H1 (cell line): ENCODE measurements at regions not wholly inside any gene's neighbourhood (a gene's known extent, or its start where the extent isn't known, plus 50 kb on each side); places are given as distances from the start of the nearest gene placed in this dataset.
A peak's percentile ranks its signal among the peaks of the same experiment; 100 is the strongest.

Experiments used
- CTCF ChIA-PET: fragments of 300-600 bp; sonication (Branson Sonifier 250); formaldehyde crosslinking; loops from one replicate; lab custom pipeline; 2021; ENCODE audit not compliant: partially characterized antibody; lab: Charles Lee
- POLR2A ChIA-PET: fragments of 300-600 bp; sonication (Branson Sonifier 250); formaldehyde crosslinking; loops from one replicate; lab custom pipeline; 2021; ENCODE audit warnings: inconsistent platforms; ENCODE audit not compliant: partially characterized antibody; lab: Charles Lee
- DNase-seq, 2 experiments: peaks; one replicate each; pipeline versions ENCODE4 v3.0.0 to v3.0.0-alpha.2; 2010 to 2022; ENCODE audit warnings: low spot score in 2 of 2, low read depth in 1 of 2, mixed read lengths in 1 of 2
- FAIRE-seq: peaks from 2 replicates; lab custom pipeline; 2011; peaks lifted over from hg19 to GRCh38; lab: Jason Lieb, UNC
- H2AFZ ChIP-seq: 2 replicates; pipeline ENCODE4 v1.8.1; 2012; ENCODE audit warnings: low read length, inconsistent platforms
- H2AK5ac ChIP-seq: 2 replicates; pipeline ENCODE4 v1.6.1; 2013; ENCODE audit warnings: low read depth, low read length
- H2BK120ac ChIP-seq: replicated peaks from 2 replicates; pipeline ENCODE3; 2013; ENCODE audit warnings: low read depth, low read length, inconsistent platforms
- H2BK12ac ChIP-seq: 2 replicates; pipeline ENCODE4 v1.6.1; 2013; ENCODE audit warnings: low read depth, low read length
- H2BK15ac ChIP-seq: 2 replicates; pipeline ENCODE4 v1.6.1; 2013; ENCODE audit warnings: low read length
- H2BK20ac ChIP-seq: 2 replicates; pipeline ENCODE4 v1.6.1; 2013; ENCODE audit warnings: low read length
- H2BK5ac ChIP-seq: 2 replicates; pipeline ENCODE4 v1.6.1; 2013; ENCODE audit warnings: low read depth, low read length
- H3K14ac ChIP-seq: 2 replicates; pipeline ENCODE4 v1.6.1; 2013; ENCODE audit warnings: inconsistent platforms; ENCODE audit not compliant: insufficient read length
- H3K18ac ChIP-seq: 2 replicates; pipeline ENCODE4 v1.6.1; 2013; ENCODE audit warnings: low read length; ENCODE audit errors: extremely low read depth
- H3K23ac ChIP-seq: 2 replicates; pipeline ENCODE4 v1.6.1; 2013; ENCODE audit warnings: inconsistent platforms; ENCODE audit not compliant: insufficient read length
- H3K23me2 ChIP-seq: 2 replicates; pipeline ENCODE4 v1.6.1; 2013; ENCODE audit warnings: low read depth, low read length
- H3K27ac ChIP-seq: 2 replicates; pipeline ENCODE4 v1.6.1; 2011; ENCODE audit warnings: low read depth, low read length, inconsistent platforms
- H3K27me3 ChIP-seq, 4 experiments: replicated peaks in 1 of 4; 1 replicate in 1 of 4; 2 replicates in 3 of 4; pipeline versions ENCODE4 v1.6.1 to v1.8.1; 2011 to 2013; ENCODE audit warnings: low read length in 3 of 4, mild to moderate bottlenecking in 3 of 4, inconsistent platforms in 2 of 4, mixed read lengths in 2 of 4, moderate library complexity in 1 of 4; ENCODE audit not compliant: control insufficient read depth in 3 of 4, insufficient read depth in 3 of 4; ENCODE audit errors: extremely low read depth in 1 of 4
- H3K36me3 ChIP-seq, 4 experiments: 2 replicates each; pipeline versions ENCODE4 v1.6.1 to v1.8.1; 2011 to 2013; ENCODE audit warnings: mild to moderate bottlenecking in 4 of 4, low read length in 3 of 4, moderate library complexity in 2 of 4, control low read depth in 1 of 4, inconsistent platforms in 1 of 4; ENCODE audit not compliant: insufficient read depth in 4 of 4, control insufficient read depth in 2 of 4
- H3K4ac ChIP-seq: replicated peaks from 2 replicates; pipeline ENCODE3; 2013; ENCODE audit warnings: low read length, low read depth, mixed read lengths, inconsistent platforms; ENCODE audit not compliant: insufficient read length
- H3K4me1 ChIP-seq, 4 experiments: replicated peaks in 1 of 4; 1 replicate in 1 of 4; 2 replicates in 3 of 4; pipeline versions ENCODE4 v1.6.1 to v1.8.1; 2011 to 2013; ENCODE audit warnings: low read length in 3 of 4, inconsistent platforms in 2 of 4, mixed read lengths in 1 of 4; ENCODE audit not compliant: insufficient read depth in 4 of 4, control insufficient read depth in 3 of 4
- H3K4me2 ChIP-seq, 2 experiments: 2 replicates each; pipeline versions ENCODE4 v1.6.1 to v1.8.1; 2011 to 2013; ENCODE audit warnings: low read depth in 2 of 2, low read length in 2 of 2, control low read depth in 1 of 2, inconsistent platforms in 1 of 2, mild to moderate bottlenecking in 1 of 2; ENCODE audit not compliant: insufficient read depth in 1 of 2
- H3K4me3 ChIP-seq, 4 experiments: fragments of 200-600, 300-600 bp in 1 of 4; sonication (generic), shearing (Covaris generic), sonication (Bioruptor Twin) in 1 of 4; 2 replicates each; pipeline versions ENCODE4 v1.5.1 to v1.8.1; 2011 to 2016; ENCODE audit warnings: low read length in 4 of 4, low read depth in 3 of 4, control low read depth in 2 of 4, inconsistent platforms in 2 of 4, mild to moderate bottlenecking in 2 of 4, mixed read lengths in 1 of 4, moderate library complexity in 1 of 4; ENCODE audit not compliant: insufficient read depth in 2 of 4; ENCODE audit errors: extremely low read depth in 1 of 4
- H3K56ac ChIP-seq: replicated peaks from 2 replicates; pipeline ENCODE3; 2013; ENCODE audit warnings: low read depth, mild to moderate bottlenecking, mixed read lengths, low read length, inconsistent platforms; ENCODE audit not compliant: insufficient read length
- H3K79me1 ChIP-seq: 2 replicates; pipeline ENCODE4 v1.6.1; 2013; ENCODE audit warnings: low read depth, low read length, control low read depth
- H3K79me2 ChIP-seq, 2 experiments: 2 replicates each; pipeline versions ENCODE4 v1.6.1 to v1.8.1; 2012 to 2013; ENCODE audit warnings: low read length in 2 of 2, mild to moderate bottlenecking in 2 of 2, inconsistent platforms in 1 of 2; ENCODE audit not compliant: insufficient read depth in 2 of 2, control insufficient read depth in 1 of 2
- H3K9ac ChIP-seq, 4 experiments: replicated peaks in 1 of 4; 1 replicate in 1 of 4; 2 replicates in 3 of 4; pipeline versions ENCODE4 v1.6.1 to v1.8.1; 2011 to 2013; ENCODE audit warnings: low read depth in 3 of 4, low read length in 3 of 4, control low read depth in 2 of 4, mild to moderate bottlenecking in 2 of 4, moderate library complexity in 2 of 4, inconsistent platforms in 1 of 4; ENCODE audit errors: extremely low read depth in 1 of 4
- H3K9me3 ChIP-seq, 2 experiments: 2 replicates each; pipeline versions ENCODE4 v1.6.1 to v1.8.1; 2012 to 2013; ENCODE audit warnings: mild to moderate bottlenecking in 2 of 2, moderate library complexity in 2 of 2, control low read depth in 1 of 2, inconsistent platforms in 1 of 2, low read depth in 1 of 2, low read length in 1 of 2, mixed read lengths in 1 of 2; ENCODE audit not compliant: insufficient read depth in 2 of 2
- H4K20me1 ChIP-seq, 2 experiments: replicated peaks in 1 of 2; 2 replicates each; pipeline versions ENCODE3 to v1.8.1; 2011 to 2013; ENCODE audit warnings: inconsistent platforms in 2 of 2, low read length in 2 of 2, mild to moderate bottlenecking in 1 of 2; ENCODE audit not compliant: insufficient read depth in 2 of 2, control insufficient read depth in 1 of 2
- H4K5ac ChIP-seq: 2 replicates; pipeline ENCODE4 v1.6.1; 2013; ENCODE audit warnings: low read length, low read depth, mixed read lengths, inconsistent platforms; ENCODE audit not compliant: insufficient read length
- H4K8ac ChIP-seq: 2 replicates; pipeline ENCODE4 v1.8.0; 2013; ENCODE audit warnings: mild to moderate bottlenecking, moderate library complexity, low read length, inconsistent platforms; ENCODE audit not compliant: insufficient read depth; ENCODE audit errors: extremely low read depth
- H4K91ac ChIP-seq: replicated peaks from 2 replicates; pipeline ENCODE3; 2013; ENCODE audit warnings: low read length, mixed read lengths, inconsistent platforms; ENCODE audit not compliant: insufficient read length
- RXRA ChIP-seq: IDR thresholded peaks from 2 replicates; pipeline ENCODE4 v1.6.1; 2011; ENCODE audit warnings: low read depth, mild to moderate bottlenecking, low read length, moderate library complexity; ENCODE audit not compliant: insufficient read depth
- ZNF274 ChIP-seq: IDR thresholded peaks from 2 replicates; pipeline ENCODE4 v1.7.0; 2012; ENCODE audit warnings: low read length, borderline replicate concordance; ENCODE audit errors: extremely low read depth
- WGBS, 2 experiments: shearing (Covaris generic) in 1 of 2; methylation state at CpG; one replicate each; pipeline versions ENCODE4 v1.1.6 to v1.1.7; 2013 to 2015; ENCODE audit warnings: low lambda C conversion rate in 2 of 2, mixed read lengths in 2 of 2, inconsistent platforms in 1 of 2, low coverage in 1 of 2, missing lambda C conversion rate in 1 of 2; ENCODE audit not compliant: insufficient replicate concordance in 2 of 2, insufficient coverage in 1 of 2, insufficient read length in 1 of 2; ENCODE audit errors: extremely low coverage in 1 of 2, missing lambda C conversion rate in 1 of 2; 5-methylcytosine and 5-hydroxymethylcytosine counted together

GRCh38 chr18:47399475-47399874 is 148.0 kb upstream of the SKOR2 start:
- H3K9me3 ChIP-seq = peaks cover 0 to 4% of the 10 kb centered on the region in 2 experiments; a peak in 3 of 4 replicates
- CTCF ChIA-PET = interaction anchor here (0.7 to 3.4 kb wide), 3 partner anchors 9 to 356 kb away, joined by 3 to 16 read pairs (median 3); no protein-coding TSS in a partner anchor
- no peak for DNase-seq
- H3K23me2 ChIP-seq = no peaks in the 10 kb centered on the region
- H4K8ac ChIP-seq = peak overlapping the region; percentile 63; the same call in 1 of the 2 replicates
- no peaks in the 10 kb centered on the region for H3K36me3 ChIP-seq
- 91% methylated on average over 1 of the region's 1 CpG; no CpG with 5 or more reads in 1 of the 2 experiments for WGBS, 2 experiments
- POLR2A ChIA-PET = no interaction called here
- H3K4me1 ChIP-seq = peaks cover 1 to 5% (median 2%) of the 10 kb centered on the region in 4 experiments; a peak in 3 of 7 replicates
- H2BK15ac ChIP-seq = no peak overlapping the region
- H4K5ac ChIP-seq = no peak overlapping the region
- H2AK5ac ChIP-seq = no peak overlapping the region
- H4K20me1 ChIP-seq = no peaks in the 10 kb centered on the region
- no peak overlapping the region for H3K18ac ChIP-seq
- no peak overlapping the region for H2BK20ac ChIP-seq
- no peak for FAIRE-seq
- no peak overlapping the region for H3K23ac ChIP-seq
- no peak overlapping the region for H3K14ac ChIP-seq
- no peak overlapping the region for H3K4me2 ChIP-seq
- no peak overlapping the region for H4K91ac ChIP-seq
- H3K27ac ChIP-seq = no peak overlapping the region
- no peak overlapping the region for H3K4me3 ChIP-seq
- H3K4ac ChIP-seq = no peak overlapping the region
- TF ChIP-seq RXRA = no peak
- no peak for TF ChIP-seq ZNF274
- H3K56ac ChIP-seq = no peak overlapping the region
- no peak overlapping the region for H2BK120ac ChIP-seq
- H2AFZ ChIP-seq = no peak overlapping the region
- H3K27me3 ChIP-seq = no peaks in the 10 kb centered on the region; a peak in 1 of 7 replicates
- no peaks in the 10 kb centered on the region for H3K79me2 ChIP-seq
- no peak overlapping the region for H2BK12ac ChIP-seq
- H3K79me1 ChIP-seq = no peaks in the 10 kb centered on the region
- H2BK5ac ChIP-seq = no peak overlapping the region
- no peak overlapping the region for H3K9ac ChIP-seq
